GM19463 (cell line): ENCODE measurements at regions not wholly inside any gene's neighbourhood (a gene's known extent, or its start where the extent isn't known, plus 50 kb on each side); places are given as distances from the start of the nearest gene placed in this dataset.
"Not testable (repeated sequence)": the region's sequence is repeated elsewhere in the genome, so short reads cannot be mapped to it uniquely, and the experiment has no call there.

Experiments used
- ATAC-seq: cut with Tn5 transposase; IDR thresholded peaks from one replicate; pipeline ENCODE4 v1.9.1; 2021; ENCODE audit warnings: mild to moderate bottlenecking, moderate library complexity; ENCODE audit not compliant: unreplicated experiment

DNA sequence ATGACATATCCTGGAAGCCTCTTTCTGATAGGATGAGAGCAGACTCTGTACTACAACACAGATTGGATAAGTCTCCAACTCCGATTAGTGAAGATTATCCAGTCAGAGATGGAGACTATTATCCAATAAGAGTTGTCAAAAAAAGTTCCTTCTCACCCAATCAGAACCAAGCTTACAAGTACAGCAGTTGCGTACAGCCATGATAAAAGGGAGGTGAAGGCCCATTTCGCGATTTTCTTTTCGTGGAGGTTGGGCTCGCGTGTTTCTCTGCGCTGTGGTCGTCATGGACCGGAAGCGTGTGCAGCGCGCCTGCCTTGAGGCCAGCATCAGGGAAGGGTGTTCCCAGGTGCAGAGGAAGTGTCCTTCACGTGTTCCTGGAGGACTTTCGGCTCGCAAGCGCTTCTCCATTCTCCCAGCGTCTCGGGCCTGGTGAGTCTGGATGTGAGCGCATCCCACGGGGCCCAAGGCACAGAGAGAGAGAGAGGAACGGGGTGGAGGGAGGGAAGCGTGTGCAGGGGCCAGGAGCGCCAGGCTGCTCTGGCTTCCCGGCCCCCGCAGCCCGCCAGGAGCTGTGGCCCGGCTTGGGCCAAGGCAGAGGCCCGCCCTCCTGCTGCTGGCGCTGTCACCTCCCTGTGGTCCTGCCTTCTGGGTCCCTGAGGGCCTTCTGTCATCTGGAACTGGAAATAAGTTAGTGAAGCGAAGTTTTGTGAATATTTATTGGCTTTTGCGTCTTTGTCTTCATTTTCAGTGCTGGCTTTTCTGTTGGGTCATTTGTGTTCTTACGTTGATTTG, 53.9 kb downstream of the CDRT15L2 start:
- ATAC-seq = not testable (repeated sequence)

- ATAC-seq = not testable (repeated sequence)
Measured at GRCh38 chr17:20640147-20640546, 60.6 kb downstream of the CDRT15L2 start.

DNA sequence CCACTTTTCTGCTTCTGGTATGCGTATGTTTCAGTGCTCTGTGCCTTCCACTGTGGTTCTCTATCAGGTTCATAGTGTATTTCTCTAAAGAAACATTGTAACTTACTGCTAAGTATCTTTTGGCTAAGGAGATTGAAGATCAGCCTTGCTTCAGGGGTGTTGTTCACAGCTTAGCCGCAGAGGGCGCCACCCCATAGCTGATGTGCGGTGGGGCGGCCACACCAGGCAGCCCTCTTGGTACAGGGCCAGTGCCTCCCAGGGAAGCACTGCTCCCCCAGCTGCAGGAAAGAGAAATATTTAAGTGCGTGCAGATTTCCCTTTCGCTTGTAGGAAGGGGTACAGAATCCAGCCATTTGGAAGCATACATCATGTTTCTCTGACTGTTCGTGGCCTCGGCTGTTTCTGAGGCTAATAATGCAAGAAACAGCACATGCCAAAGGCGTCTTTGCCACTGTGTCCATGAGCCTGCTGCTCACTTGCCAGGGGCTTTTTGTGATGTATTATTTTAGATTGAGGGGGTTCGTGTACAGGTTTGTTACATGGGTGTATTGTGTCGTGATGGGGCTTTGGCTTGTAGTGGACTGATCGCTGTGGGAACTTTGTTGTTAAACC, 67.2 kb downstream of the CDRT15L2 start:
- not testable (repeated sequence) for ATAC-seq

GRCh38 chr17:20649097-20649767, 69.7 kb downstream of the CDRT15L2 start:
- peak; percentile 89 for ATAC-seq

GRCh38 chr17:20651022-20651421, 71.5 kb downstream of the CDRT15L2 start:
- not testable (repeated sequence) for ATAC-seq

- not testable (repeated sequence) for ATAC-seq
Measured at GRCh38 chr17:20651736-20652135, 72.2 kb downstream of the CDRT15L2 start.

DNA sequence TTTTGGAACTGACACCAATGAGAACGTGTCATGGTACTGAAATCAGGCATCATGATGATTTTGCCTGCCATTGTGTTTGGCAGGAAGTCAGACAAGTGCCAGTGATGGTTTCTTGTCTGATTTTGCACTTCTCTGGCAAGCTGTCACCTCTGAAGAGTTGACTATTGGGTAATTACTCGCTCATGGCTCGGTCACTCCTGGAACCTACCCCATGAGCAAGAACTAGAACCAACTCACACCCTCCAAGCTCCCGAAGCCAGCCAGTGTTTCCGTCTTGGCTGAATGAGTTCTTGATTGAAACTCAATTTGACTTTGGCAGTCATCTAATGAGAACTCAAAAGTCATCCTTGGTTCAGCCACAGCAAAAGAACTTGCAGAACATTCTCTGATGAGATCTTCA, 73.9 kb downstream of the CDRT15L2 start:
- ATAC-seq = not testable (repeated sequence)

DNA sequence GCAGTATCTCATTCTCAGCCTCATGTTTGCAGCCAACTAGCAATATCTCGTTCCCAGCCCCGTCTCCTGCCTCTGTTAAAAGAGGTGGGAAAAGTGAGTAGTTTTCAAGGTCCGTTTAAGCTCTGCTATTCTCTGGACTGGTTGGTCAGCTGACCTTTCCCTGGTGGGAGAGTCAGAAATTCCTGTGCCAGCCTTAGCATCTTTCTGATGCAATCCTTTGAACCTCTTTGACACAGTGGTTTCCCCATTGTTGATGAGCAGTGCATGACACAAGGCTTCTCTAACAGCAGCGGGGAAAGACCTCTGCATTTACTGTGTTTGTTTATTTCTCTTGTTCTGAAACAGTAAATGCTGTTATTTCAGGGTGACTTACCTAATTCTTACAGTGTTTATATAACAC, 74.6 kb downstream of the CDRT15L2 start:
- ATAC-seq = not testable (repeated sequence)

GRCh38 chr17:20654575-20654974, 75.1 kb downstream of the CDRT15L2 start:
- ATAC-seq = not testable (repeated sequence)

DNA sequence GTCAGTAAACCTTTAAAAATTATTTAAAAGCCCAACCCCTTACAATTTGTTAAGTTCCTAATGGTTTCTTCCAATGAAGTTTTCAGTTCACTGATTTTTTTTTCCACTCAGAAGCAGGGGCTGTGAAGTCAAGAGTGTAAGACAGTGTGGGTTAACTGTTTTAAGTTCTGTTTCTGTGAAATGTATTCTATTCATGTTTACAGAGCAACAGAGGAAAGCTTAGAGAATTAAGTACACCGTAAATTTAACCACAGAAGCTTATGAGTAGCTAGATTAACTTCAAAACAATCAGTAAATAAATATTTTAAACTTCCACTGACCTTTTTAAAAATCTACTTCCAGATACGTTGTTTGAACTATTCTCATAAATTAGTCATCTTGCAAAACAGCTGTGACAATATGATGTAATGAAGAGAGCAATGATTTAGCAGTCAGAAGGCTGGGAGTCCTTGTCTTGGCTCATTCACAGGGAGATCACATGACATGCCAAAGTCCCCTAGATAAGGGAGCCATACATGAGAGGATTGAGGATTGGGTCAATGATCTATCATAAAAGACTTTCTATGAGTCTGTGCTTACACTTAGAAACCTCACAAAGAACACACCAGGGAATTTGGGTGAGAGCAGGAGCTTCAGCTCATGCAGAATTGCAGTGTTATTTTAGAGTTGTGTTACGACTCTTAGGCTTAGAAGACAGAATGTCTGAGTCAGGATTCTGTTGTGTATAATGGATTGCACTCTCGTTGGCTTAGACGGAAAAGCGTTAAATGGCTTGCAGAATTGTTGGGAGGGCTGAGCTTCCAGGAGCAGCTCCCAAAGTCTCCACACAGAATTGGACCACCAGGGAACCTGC, 85.8 kb downstream of the CDRT15L2 start:
- peak; percentile 75 for ATAC-seq

DNA sequence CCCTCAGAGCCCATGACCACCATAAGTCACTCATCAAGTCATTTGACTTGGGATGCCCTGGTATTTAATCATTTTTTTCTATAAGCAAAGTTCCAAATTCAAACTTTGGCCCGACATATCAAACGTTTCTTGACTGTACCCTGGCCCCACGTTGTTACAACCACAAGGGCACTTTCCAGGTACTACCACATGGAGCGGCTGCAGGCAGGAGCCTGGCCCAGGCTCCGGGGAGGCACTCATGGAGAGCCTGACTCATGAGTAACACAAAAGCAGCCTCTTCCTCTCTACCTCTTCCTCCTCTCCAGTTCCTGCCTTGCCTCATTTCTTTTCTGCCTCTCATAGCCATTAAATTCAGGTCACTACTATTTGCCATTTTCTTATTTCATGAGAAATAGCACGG, 87.2 kb downstream of the CDRT15L2 start:
- ATAC-seq = not testable (repeated sequence)

- not testable (repeated sequence) for ATAC-seq
Measured at GRCh38 chr17:20667712-20668111, 88.2 kb downstream of the CDRT15L2 start.

- ATAC-seq = not testable (repeated sequence)
Measured at GRCh38 chr17:20668316-20668715, 88.8 kb downstream of the CDRT15L2 start.

GRCh38 chr17:20668868-20669267, 89.3 kb downstream of the CDRT15L2 start:
- ATAC-seq = not testable (repeated sequence)

DNA sequence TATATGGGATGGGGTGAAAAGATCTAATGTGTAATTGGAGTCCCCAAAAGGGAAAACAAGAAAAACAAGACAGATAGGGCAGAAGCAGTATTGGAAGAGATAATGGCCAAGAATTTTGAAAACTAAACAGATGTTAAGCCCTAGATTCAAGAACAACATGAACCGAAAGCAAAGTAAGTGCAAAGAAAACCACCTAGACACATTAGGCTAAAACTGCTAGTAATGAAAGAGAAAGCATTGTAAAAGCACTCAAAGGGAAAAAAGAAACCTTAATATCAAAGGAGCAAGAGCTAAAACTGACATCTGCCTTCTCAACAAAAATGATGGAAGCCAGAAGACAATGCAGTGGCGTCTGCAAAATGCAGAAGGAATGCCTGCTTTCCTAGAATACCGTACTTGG, 91.0 kb downstream of the CDRT15L2 start:
- not testable (repeated sequence) for ATAC-seq

DNA sequence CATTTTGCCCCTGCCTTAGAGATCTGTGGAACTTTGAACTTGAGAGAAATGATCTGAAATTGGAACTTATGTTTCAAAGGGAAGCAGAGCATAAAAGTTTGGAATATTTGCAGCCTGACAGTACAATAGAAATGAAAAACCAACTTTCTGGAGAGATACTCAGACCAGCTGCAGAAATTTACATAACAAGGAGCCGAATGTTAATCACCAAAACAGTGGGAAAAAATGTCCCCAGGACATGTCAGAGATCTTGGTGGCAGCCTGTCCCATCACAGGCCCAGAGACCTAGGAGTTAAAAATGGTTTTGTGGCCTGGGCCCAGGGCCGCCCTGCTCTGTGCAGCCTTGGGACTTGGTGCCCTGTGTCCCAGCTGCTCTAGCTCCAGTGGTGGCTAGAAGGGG, 94.8 kb downstream of the CDRT15L2 start:
- ATAC-seq = not testable (repeated sequence)

DNA sequence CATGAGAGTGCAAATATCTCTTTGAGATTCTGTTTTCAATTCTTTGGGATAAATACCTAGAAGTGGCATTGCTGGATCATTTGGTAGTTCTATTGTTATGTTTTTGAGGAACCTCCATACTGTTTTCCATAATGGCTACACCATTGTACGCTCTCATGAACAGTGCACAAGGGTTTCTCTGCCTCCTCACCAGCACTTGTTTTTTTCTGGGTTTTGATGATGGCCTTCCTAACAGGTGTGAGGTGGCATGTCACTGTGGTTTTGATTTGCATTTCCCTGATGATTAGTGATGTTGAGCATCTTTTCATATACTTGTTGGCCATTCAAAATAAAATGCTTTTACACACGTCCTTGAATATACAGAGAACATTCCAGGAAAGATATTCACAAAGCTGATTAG, 96.2 kb downstream of the CDRT15L2 start:
- ATAC-seq = peak; percentile 57

GRCh38 chr17:20676656-20677055, 97.1 kb downstream of the CDRT15L2 start:
- ATAC-seq = not testable (repeated sequence)

- not testable (repeated sequence) for ATAC-seq
Measured at GRCh38 chr17:20677469-20677868, 97.9 kb downstream of the CDRT15L2 start.

GRCh38 chr17:20678424-20678823, 98.9 kb downstream of the CDRT15L2 start:
- not testable (repeated sequence) for ATAC-seq
